Tibial artery (tissue), 4 donors: ENCODE measurements at regions not wholly inside any gene's neighbourhood (a gene's known extent, or its start where the extent isn't known, plus 50 kb on each side); places are given as distances from the start of the nearest gene placed in this dataset.
"Not testable (repeated sequence)": the region's sequence is repeated elsewhere in the genome, so short reads cannot be mapped to it uniquely, and the experiment has no call there.

Experiments used
- DNase-seq, 2 donors: peaks; one replicate each; pipeline ENCODE4 v3.0.0-alpha.2; 2019
- H3K27ac ChIP-seq, 2 donors: fragments of 200-600 bp; sonication (generic) in 1 of 2; 1 replicate in 1 of 2; 2 replicates in 1 of 2; pipeline ENCODE4 v1.5.1; 2018 to 2019; ENCODE audit warnings: mild to moderate bottlenecking in 1 of 2
- H3K27me3 ChIP-seq, 2 donors: fragments of 200-600 bp; sonication (generic) in 1 of 2; one replicate each; pipeline versions ENCODE4 v1.5.1 to v1.6.0; 2016 to 2019
- H3K36me3 ChIP-seq, 3 donors: fragments of 200-600 bp; sonication (generic) in 2 of 3; one replicate each; pipeline ENCODE4 v1.5.1; 2016 to 2019; ENCODE audit warnings: mild to moderate bottlenecking in 2 of 3
- H3K4me1 ChIP-seq, 4 donors: fragments of 200-600 bp; sonication (generic) in 2 of 4; 1 replicate in 3 of 4; 2 replicates in 1 of 4; pipeline ENCODE4 v1.5.1; 2016 to 2019
- H3K4me3 ChIP-seq, 2 donors: fragments of 200-600 bp; sonication (generic) in 1 of 2; 1 replicate in 1 of 2; 2 replicates in 1 of 2; pipeline ENCODE4 v1.5.1; 2018 to 2019; ENCODE audit warnings: mild to moderate bottlenecking in 2 of 2
- H3K9me3 ChIP-seq, 3 donors: fragments of 200-600 bp; sonication (generic) in 1 of 3; one replicate each; pipeline ENCODE4 v1.5.1; 2016 to 2019
- intact Hi-C: fragments of 100-400 bp; cut with DNase I; formaldehyde crosslinking; loops from one replicate; pipeline ENCODE4 v1.15.0; 2023; ENCODE audit warnings: low total_unique reads
- TF ChIP-seq, protein P1 (sequence below), 2 experiments: fragments of 200-600 bp in 1 of 2; fragments of 450-650 bp in 1 of 2; IDR thresholded peaks; one replicate each; pipeline ENCODE4 v1.5.1; 2017 to 2019; ENCODE audit warnings: antibody characterized with exemption in 2 of 2, mild to moderate bottlenecking in 1 of 2, moderate library complexity in 1 of 2

DNA sequence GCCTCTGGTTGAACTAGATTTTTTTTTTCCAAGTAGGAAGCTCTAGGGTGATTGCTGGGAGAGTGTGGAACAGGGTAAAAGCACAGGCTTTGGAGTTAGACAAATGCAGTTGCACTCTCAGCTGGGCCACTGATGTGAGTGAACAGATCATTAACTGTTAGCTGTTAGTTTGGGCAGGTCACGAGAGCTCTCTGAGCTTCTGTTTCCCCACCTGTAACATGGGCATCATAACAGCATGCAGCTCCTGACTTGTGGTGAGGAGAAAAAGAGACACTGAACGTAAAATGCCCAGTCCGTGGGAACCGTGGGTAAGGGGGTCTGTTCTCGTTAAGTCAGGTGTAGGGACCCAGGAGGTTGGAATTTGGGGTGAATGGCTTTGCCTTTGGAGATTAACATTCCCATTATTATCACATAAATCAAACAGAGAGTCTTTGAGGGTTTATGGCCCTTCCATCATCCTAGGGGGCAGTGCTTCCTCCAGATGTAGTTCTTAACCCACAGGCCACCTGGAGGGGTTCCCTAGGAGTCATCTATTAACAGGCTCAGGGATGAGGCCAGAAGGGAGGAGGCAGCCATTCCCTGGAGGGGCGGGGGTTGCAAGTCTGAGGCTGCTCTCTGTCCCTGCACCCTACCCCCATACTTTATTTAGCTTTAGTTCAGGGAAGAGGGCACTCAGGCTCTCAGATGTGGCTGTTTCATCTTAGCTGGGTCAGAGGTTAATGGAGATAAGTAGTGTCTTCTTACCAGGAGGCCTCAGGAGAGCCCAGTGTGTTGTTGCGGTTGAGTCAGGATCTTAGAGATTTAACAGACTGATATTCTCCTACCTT lies 135.2 kb downstream of the DACT1 start:
- H3K27me3 ChIP-seq, result no peaks in the 10 kb centered on the region
- no peak for DNase-seq
- no peak overlapping the region for H3K27ac ChIP-seq
- H3K4me3 ChIP-seq, result no peak overlapping the region
- intact Hi-C loops, result no loop called here
- no peaks in the 10 kb centered on the region for H3K36me3 ChIP-seq
- TF ChIP-seq, protein P1, sequence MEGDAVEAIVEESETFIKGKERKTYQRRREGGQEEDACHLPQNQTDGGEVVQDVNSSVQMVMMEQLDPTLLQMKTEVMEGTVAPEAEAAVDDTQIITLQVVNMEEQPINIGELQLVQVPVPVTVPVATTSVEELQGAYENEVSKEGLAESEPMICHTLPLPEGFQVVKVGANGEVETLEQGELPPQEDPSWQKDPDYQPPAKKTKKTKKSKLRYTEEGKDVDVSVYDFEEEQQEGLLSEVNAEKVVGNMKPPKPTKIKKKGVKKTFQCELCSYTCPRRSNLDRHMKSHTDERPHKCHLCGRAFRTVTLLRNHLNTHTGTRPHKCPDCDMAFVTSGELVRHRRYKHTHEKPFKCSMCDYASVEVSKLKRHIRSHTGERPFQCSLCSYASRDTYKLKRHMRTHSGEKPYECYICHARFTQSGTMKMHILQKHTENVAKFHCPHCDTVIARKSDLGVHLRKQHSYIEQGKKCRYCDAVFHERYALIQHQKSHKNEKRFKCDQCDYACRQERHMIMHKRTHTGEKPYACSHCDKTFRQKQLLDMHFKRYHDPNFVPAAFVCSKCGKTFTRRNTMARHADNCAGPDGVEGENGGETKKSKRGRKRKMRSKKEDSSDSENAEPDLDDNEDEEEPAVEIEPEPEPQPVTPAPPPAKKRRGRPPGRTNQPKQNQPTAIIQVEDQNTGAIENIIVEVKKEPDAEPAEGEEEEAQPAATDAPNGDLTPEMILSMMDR (IDR thresholded peaks at IDR 0.05), result no peak
- no peaks in the 10 kb centered on the region for H3K9me3 ChIP-seq
- no peaks in the 10 kb centered on the region for H3K4me1 ChIP-seq

DNA sequence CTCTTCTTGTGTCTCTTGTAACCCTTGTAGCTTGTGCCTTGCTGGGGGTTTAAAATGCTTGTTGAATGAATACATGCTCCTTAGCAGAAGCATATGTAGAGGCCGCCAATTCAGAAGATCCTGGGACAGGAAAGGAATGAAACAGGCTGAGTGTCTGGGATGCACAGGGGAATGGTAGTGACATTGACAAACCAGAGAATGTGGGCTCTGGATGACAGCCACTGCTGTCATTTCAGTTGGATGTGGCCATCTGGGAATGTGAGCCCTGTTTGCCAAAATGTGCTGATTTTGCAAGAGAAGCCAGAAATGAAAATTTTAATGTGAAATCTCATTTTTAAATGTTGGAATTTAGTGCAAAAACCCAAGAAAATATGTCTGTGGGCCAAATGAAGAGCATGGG lies 136.8 kb downstream of the DACT1 start:
- Histone ChIP-seq H3K27me3 (no peaks in the 10 kb centered on the region), H3K36me3 (no peaks in the 10 kb centered on the region), H3K27ac (no peak overlapping the region), H3K9me3 (no peaks in the 10 kb centered on the region), H3K4me1 (no peaks in the 10 kb centered on the region), H3K4me3 (no peak overlapping the region)
- TF ChIP-seq, protein P1 (IDR thresholded peaks at IDR 0.05), result no peak
- intact Hi-C loops, result no loop called here
- DNase-seq, result no peak

- intact Hi-C loops, H3K27ac ChIP-seq, H3K27me3 ChIP-seq, H3K4me1 ChIP-seq, H3K9me3 ChIP-seq, DNase-seq, H3K36me3 ChIP-seq, H3K4me3 ChIP-seq: not testable (repeated sequence)
Observed at GRCh38 chr14:58775130-58775529, 137.4 kb downstream of the DACT1 start.

- Histone ChIP-seq H3K36me3 (no peaks in the 10 kb centered on the region), H3K27me3 (no peaks in the 10 kb centered on the region), H3K4me3 (no peak overlapping the region), H3K9me3 (no peaks in the 10 kb centered on the region), H3K27ac (no peak overlapping the region), H3K4me1 (no peaks in the 10 kb centered on the region)
- TF ChIP-seq, protein P1 (IDR thresholded peaks at IDR 0.05), result no peak
- intact Hi-C loops, result no loop called here
- no peak for DNase-seq
Observed at GRCh38 chr14:58776516-58776915, 138.8 kb downstream of the DACT1 start.

DNA sequence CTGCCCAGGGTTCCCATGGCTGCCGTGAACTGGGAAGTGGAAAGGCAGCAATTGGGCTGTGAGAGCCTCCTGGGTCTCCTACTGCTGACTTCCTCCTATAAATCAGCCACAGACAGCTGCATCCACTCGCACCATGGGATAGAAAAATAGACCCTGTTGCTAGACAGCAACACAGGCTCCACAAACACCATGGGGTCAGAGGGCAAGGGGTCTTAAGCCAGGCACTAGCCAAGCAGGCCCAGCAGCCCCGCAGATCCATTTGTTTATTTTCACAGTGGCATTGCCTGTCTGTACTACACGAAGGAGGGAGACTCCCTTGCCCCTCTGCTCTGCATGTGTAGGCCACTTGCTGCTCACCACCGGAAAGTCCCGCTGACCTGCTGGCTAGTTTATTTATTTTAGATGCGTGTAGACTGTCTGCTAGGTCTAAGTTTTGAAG lies 139.8 kb downstream of the DACT1 start:
- Histone ChIP-seq H3K4me1 (no peaks in the 10 kb centered on the region), H3K27me3 (no peaks in the 10 kb centered on the region), H3K4me3 (no peak overlapping the region), H3K36me3 (no peaks in the 10 kb centered on the region), H3K27ac (no peak overlapping the region), H3K9me3 (no peaks in the 10 kb centered on the region)
- intact Hi-C loops, result no loop called here
- DNase-seq, result no peak
- TF ChIP-seq, protein P1 (IDR thresholded peaks at IDR 0.05), result no peak

DNA sequence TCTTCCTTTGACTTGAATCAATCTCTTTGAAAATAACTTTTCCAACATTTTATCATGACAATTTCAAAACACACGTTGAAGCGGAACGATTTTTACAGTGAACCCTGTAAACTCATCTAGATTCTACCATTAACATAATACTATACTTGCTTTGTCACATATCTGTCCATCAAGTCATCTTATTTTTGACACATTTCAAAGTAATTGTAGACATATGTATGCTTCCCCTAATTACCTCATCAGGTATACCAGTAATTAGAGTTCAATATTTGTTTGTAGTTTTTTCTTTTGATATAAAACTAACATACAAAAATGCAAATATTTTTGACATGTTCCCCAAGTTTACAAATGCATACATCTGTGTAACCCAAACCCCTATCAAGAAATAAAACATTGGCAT lies 140.4 kb downstream of the DACT1 start:
- Histone ChIP-seq H3K4me3 (no peak overlapping the region), H3K27me3 (no peaks in the 10 kb centered on the region), H3K9me3 (no peaks in the 10 kb centered on the region), H3K27ac (no peak overlapping the region), H3K4me1 (no peaks in the 10 kb centered on the region), H3K36me3 (no peaks in the 10 kb centered on the region)
- DNase-seq, result no peak
- TF ChIP-seq, protein P1 (IDR thresholded peaks at IDR 0.05), result no peak
- intact Hi-C loops, result no loop called here
